Spleen (tissue), 11 donors: ENCODE measurements at regions not wholly inside any gene's neighbourhood (a gene's known extent, or its start where the extent isn't known, plus 50 kb on each side); places are given as distances from the start of the nearest gene placed in this dataset.
A peak's percentile ranks its signal among the peaks of the same experiment; 100 is the strongest.

ENCODE experiments used
- DNase-seq: peaks from one replicate; pipeline ENCODE4 v3.0.0-alpha.2; 2020
- H3K27ac ChIP-seq, 8 donors: fragments of 200-600 bp; sonication (generic) in 7 of 8; 1 replicate in 4 of 8; 2 replicates in 4 of 8; pipeline versions ENCODE4 v1.5.0 to v1.8.0; 2016 to 2021; ENCODE audit warnings: inconsistent platforms in 4 of 8, mild to moderate bottlenecking in 4 of 8, moderate library complexity in 1 of 8
- H3K27me3 ChIP-seq, 7 donors: fragments of 200-600 bp; sonication (generic) in 6 of 7; replicated peaks in 1 of 7; 1 replicate in 4 of 7; 2 replicates in 3 of 7; pipeline versions ENCODE4 v1.5.0 to v1.8.0; 2016 to 2021; ENCODE audit warnings: inconsistent platforms in 3 of 7, mild to moderate bottlenecking in 1 of 7
- H3K36me3 ChIP-seq, 6 donors: fragments of 200-600 bp; sonication (generic) in 5 of 6; 1 replicate in 4 of 6; 2 replicates in 2 of 6; pipeline versions ENCODE4 v1.5.0 to v1.8.0; 2016 to 2021; ENCODE audit warnings: inconsistent platforms in 2 of 6
- H3K4me1 ChIP-seq, 6 donors: fragments of 200-600 bp; sonication (generic) in 5 of 6; 1 replicate in 3 of 6; 2 replicates in 3 of 6; pipeline versions ENCODE4 v1.5.0 to v1.8.0; 2016 to 2021; ENCODE audit warnings: inconsistent platforms in 3 of 6
- H3K4me3 ChIP-seq, 8 donors: fragments of 200-600 bp; sonication (generic) in 7 of 8; 1 replicate in 4 of 8; 2 replicates in 4 of 8; pipeline versions ENCODE4 v1.5.0 to v1.8.0; 2016 to 2021; ENCODE audit warnings: inconsistent platforms in 4 of 8, mild to moderate bottlenecking in 4 of 8, moderate library complexity in 2 of 8
- H3K9me3 ChIP-seq, 8 donors: fragments of 200-600 bp; sonication (generic) in 7 of 8; 1 replicate in 4 of 8; 2 replicates in 4 of 8; pipeline versions ENCODE4 v1.5.0 to v1.8.0; 2016 to 2021; ENCODE audit warnings: inconsistent platforms in 4 of 8
- CTCF ChIP-seq, 11 experiments: fragments of 200-600 bp in 7 of 11; fragments of 450-650 bp in 4 of 11; sonication (generic) in 4 of 11; IDR thresholded peaks in 8 of 11; conservative IDR thresholded peaks in 3 of 11; 1 replicate in 7 of 11; 2 replicates in 4 of 11; pipeline versions ENCODE4 v1.4.0 to v1.8.0; 2016 to 2021; ENCODE audit warnings: antibody characterized with exemption in 11 of 11, inconsistent platforms in 4 of 11, mild to moderate bottlenecking in 1 of 11
- POLR2A ChIP-seq, 3 donors: fragments of 450-650 bp; IDR thresholded peaks; one replicate each; pipeline ENCODE4 v1.5.1; 2017; ENCODE audit warnings: antibody characterized with exemption in 3 of 3, mild to moderate bottlenecking in 1 of 3
- POLR2AphosphoS5 ChIP-seq, 3 donors: sonication (generic); formaldehyde crosslinking; IDR thresholded peaks; one replicate each; pipeline ENCODE4 v1.5.1; 2017; ENCODE audit warnings: antibody characterized with exemption in 3 of 3
- WGBS, 5 donors: extraction: QIAGEN DNeasy Blood & Tissue Kit in 3 of 5; methylation state at CpG; one replicate each; pipeline versions ENCODE4 v1.1.5 to v1.1.7; 2013 to 2018; 5-methylcytosine and 5-hydroxymethylcytosine counted together
- intact Hi-C: fragments of 100-400 bp; cut with DNase I; formaldehyde crosslinking; loops from one replicate; pipeline ENCODE4 v1.15.0; 2023; ENCODE audit warnings: low total_unique reads
- donor health status: healthy with polysubstance abuse.
- donor health status: DM: no; HTN: no; CAD: no; lungs with moderate emphysema.
- donor health status: DM: no; HTN: no; CAD: no.
- donor health status: Bipolar disorder and iron deficiency.
- donor health status: healthy.
- donor health status: DM: no; HTN: no; CAD: no.
- donor health status: DM: yes; HTN: yes; CAD: no.

- no peaks in the 10 kb centered on the region for H3K9me3 ChIP-seq
- H3K27me3 ChIP-seq, result no peaks in the 10 kb centered on the region
- H3K4me3 ChIP-seq, result no peak overlapping the region
- H3K27ac ChIP-seq, result no peak overlapping the region
- intact Hi-C loops, result no loop called here
- H3K36me3 ChIP-seq, result no peaks in the 10 kb centered on the region
- no peak for DNase-seq
- peaks cover 0 to 4% (median 0%) of the 10 kb centered on the region in 6 donors for H3K4me1 ChIP-seq
- TF ChIP-seq POLR2AphosphoS5 (IDR thresholded peaks at IDR 0.05) (no peak), CTCF (IDR thresholded peaks at IDR 0.05 in 8 of 11, conservative IDR thresholded peaks at IDR 0.05 in 3 of 11) (no peak), POLR2A (IDR thresholded peaks at IDR 0.05) (no peak)
- 35 to 70% (median 50%) methylated on average over 1 of the region's 1 CpG for WGBS, 5 donors
These were observed 270.4 kb downstream of the ZBBX start for GRCh38 chr3:167109746-167110145.

DNA sequence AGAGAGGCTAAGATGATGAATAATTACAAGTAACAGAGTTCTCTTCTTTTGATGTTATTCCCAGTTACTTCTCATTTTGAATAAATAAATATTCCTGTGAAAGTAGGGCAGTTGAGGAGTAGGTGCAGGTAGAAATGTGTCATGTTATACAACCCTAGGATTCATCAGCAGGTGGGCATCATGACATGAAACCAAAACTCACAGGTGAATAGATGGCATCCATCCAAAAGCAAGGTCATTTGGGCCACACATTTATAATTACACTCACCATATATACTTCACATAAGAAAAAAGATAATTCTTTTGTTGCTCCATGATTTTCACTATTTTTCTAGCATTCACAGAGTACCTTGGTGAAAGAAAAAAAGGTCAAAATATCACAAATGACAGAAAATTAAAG, 273.6 kb downstream of the ZBBX start:
- intact Hi-C loops, result no loop called here
- H3K36me3 ChIP-seq, result no peaks in the 10 kb centered on the region
- TF ChIP-seq POLR2A (IDR thresholded peaks at IDR 0.05), result no peak
- TF ChIP-seq POLR2AphosphoS5 (IDR thresholded peaks at IDR 0.05), result no peak
- TF ChIP-seq CTCF (IDR thresholded peaks at IDR 0.05 in 8 of 11, conservative IDR thresholded peaks at IDR 0.05 in 3 of 11), result no peak
- H3K9me3 ChIP-seq, result no peaks in the 10 kb centered on the region
- no peaks in the 10 kb centered on the region for H3K27me3 ChIP-seq
- no peak overlapping the region for H3K4me3 ChIP-seq
- no peaks in the 10 kb centered on the region for H3K4me1 ChIP-seq
- no peak overlapping the region for H3K27ac ChIP-seq
- no peak for DNase-seq

GRCh38 chr3:167102071-167102470, 278.0 kb downstream of the ZBBX start:
- no peaks in the 10 kb centered on the region for H3K27me3 ChIP-seq
- intact Hi-C loops, result no loop called here
- H3K9me3 ChIP-seq, result no peaks in the 10 kb centered on the region
- WGBS, 5 donors, result 69 to 83% (median 77%) methylated on average over 1 of the region's 1 CpG
- H3K36me3 ChIP-seq, result no peaks in the 10 kb centered on the region
- no peaks in the 10 kb centered on the region for H3K4me1 ChIP-seq
- TF ChIP-seq CTCF (IDR thresholded peaks at IDR 0.05 in 8 of 11, conservative IDR thresholded peaks at IDR 0.05 in 3 of 11), result peak in 3 of 11 experiments; percentile 12 to 24 (median 23)
- TF ChIP-seq POLR2A (IDR thresholded peaks at IDR 0.05), result no peak
- TF ChIP-seq POLR2AphosphoS5 (IDR thresholded peaks at IDR 0.05), result no peak
- DNase-seq, result no peak
- no peak overlapping the region for H3K27ac ChIP-seq
- H3K4me3 ChIP-seq, result no peak overlapping the region

GRCh38 chr3:167100651-167101050, 279.4 kb downstream of the ZBBX start:
- WGBS, 5 donors, result 73 to 85% (median 79%) methylated on average over 1 of the region's 1 CpG
- H3K9me3 ChIP-seq, result no peaks in the 10 kb centered on the region
- DNase-seq, result no peak
- intact Hi-C loops, result no loop called here
- TF ChIP-seq POLR2AphosphoS5 (IDR thresholded peaks at IDR 0.05), result no peak
- no peaks in the 10 kb centered on the region for H3K4me1 ChIP-seq
- H3K27ac ChIP-seq, result no peak overlapping the region
- no peaks in the 10 kb centered on the region for H3K36me3 ChIP-seq
- H3K4me3 ChIP-seq, result no peak overlapping the region
- no peaks in the 10 kb centered on the region for H3K27me3 ChIP-seq

DNA sequence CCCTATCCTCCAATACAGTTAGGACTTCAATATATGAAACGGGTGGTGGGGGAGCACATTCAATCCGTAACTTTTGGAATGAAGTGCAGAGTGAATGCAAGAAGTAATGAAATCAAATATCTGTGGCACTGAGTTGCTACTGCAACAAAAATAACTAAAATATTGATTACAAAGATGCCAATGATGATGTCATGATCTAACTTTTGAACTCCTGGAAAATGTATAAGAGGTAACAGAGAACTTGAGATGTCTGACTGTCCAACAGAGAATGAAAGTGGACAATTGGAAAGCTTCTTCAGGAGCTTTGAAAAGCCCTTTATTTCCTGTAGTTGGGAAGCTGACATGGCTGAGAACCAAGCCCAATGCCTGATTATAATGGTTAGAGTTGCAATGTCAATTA, 279.9 kb downstream of the ZBBX start:
- DNase-seq, result no peak
- Histone ChIP-seq H3K9me3 (no peaks in the 10 kb centered on the region), H3K36me3 (no peaks in the 10 kb centered on the region), H3K4me3 (no peak overlapping the region), H3K4me1 (no peaks in the 10 kb centered on the region), H3K27me3 (no peaks in the 10 kb centered on the region), H3K27ac (no peak overlapping the region)
- 88 to 97% (median 91%) methylated on average over 2 of the region's 2 CpGs for WGBS, 5 donors
- TF ChIP-seq POLR2AphosphoS5 (IDR thresholded peaks at IDR 0.05) (no peak), CTCF (IDR thresholded peaks at IDR 0.05 in 8 of 11, conservative IDR thresholded peaks at IDR 0.05 in 3 of 11) (no peak), POLR2A (IDR thresholded peaks at IDR 0.05) (no peak)
- intact Hi-C loops, result no loop called here
